NCI-H2029 (cell line): ENCODE measurements at regions not wholly inside any gene's neighbourhood (a gene's known extent, or its start where the extent isn't known, plus 50 kb on each side); places are given as distances from the start of the nearest gene placed in this dataset.
A peak's percentile ranks its signal among the peaks of the same experiment; 100 is the strongest.

Source experiments
- DNase-seq: peaks from one replicate; lab custom pipeline; 2025; lab: John Stamatoyannopoulos, UW

GRCh38 chr2:62302631-62303435 is 106.9 kb downstream of the B3GNT2 start:
- no peak for DNase-seq

GRCh38 chr2:62300925-62301324 is 105.0 kb downstream of the B3GNT2 start:
- no peak for DNase-seq

DNA sequence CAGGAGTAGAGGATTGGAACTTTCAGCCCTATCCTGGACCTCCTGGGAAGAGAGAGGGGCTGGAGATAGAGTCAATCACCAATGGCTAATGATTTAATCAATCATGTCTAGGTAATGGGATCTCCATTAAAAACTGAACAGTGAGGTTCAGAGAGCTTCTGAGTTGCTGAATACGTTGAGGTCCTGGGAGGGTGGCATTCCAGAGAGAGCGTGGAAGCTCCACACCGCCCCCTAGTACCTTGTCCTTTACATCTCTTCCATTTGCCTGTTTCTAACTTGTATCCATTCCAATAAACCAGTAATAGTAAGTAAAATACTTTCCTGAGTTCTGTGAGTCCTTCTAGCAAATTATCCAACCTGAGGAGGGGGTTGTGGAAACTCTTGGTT is 101.7 kb downstream of the B3GNT2 start:
- DNase-seq, result no peak

GRCh38 chr2:62296832-62297623 is 101.1 kb downstream of the B3GNT2 start:
- no peak for DNase-seq

DNA sequence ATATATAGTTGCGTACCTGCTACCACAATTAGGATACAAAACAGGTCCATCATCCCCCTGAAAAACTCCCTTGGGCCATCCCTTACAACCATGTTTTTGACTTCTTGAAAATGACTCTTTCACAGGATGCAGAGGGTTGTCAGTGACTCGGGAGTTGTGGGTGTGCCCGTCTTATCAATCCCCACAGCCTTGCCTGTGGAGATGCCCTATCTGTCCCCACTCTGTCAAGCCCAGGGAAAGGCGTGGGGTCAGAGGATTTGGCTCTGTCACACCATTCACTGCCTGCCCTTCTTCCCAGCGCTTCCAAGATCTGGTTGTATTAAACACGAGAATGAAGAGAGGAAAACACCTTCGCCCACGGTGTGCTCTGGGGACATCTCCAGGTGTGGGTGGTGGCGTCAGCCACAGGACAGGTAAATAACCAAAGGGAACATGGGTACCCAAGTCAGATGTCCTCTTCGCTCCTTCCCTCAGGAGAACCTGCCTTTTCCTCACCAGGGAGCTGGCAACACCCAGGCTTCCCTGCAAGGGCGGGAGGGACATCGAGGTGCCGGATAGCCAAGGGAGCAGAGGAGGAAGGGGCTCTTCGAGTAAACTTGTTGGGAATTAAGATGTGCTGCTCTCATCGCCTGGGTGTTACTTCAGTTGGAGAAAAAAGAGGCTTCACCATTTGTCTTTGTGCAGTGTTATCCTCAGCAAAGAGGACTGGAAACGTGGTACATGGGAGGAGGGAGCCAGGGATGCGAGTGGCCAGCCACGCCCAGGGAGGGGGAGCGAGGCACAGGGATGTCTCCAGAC is 100.3 kb downstream of the B3GNT2 start:
- DNase-seq, result no peak

DNA sequence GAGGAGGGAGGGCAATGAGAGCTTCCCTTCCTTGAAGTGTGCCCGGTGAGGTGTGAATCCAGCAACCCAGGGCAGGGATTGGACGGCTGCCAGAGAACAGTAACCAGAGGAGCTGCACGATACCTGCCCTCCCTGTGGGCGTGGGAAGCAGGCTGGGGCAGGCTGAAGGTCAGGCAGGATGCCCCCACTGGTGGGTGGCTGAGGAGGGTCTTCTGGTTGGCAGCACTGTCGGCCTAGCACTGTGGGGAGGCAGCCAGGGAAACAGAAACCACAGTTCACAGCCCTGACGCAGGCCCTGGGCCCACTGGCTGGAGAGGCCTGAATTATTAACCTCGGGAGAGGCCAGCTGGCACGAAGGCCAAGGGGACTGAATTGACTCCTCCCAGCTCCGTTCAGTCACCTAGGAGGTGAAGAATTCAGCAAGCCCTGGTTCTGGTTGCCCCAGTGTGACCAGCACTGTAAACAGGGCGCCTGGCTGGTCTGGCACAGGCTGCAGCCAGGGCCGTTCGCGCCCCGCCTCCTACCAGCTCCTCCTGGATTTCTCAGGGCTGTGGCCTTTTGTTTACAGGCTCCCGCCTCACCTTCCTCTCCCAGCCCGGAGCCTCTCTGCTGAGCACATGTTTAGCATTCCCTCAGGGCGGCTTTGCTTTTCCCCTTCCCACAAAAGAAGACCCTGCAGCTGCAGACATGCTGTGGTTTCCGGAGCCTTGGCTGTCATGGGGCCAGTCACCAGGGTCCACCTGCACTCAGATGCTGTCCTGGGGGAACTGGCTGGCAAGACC is 97.8 kb downstream of the B3GNT2 start:
- peak; percentile 84 for DNase-seq

DNA sequence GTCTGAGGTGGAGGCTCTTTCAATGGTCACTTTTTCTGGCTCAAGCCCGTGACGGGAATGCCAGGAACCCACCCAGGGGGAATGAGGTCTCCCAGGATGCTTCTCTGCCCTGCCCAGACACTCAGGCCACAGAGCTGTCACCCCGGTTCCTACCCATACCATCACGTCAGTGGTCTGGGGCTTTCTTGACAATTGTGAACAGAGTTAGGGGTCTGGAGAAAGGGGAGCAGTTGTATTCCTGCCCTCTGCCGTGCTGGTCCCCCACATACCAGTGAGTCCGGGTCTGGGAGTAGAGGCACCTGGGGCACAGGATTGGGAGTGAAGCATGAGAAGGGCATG is 97.2 kb downstream of the B3GNT2 start:
- no peak for DNase-seq

- DNase-seq, result peak; percentile 59
Observed at GRCh38 chr2:62292190-62292589, 96.3 kb downstream of the B3GNT2 start.

DNA sequence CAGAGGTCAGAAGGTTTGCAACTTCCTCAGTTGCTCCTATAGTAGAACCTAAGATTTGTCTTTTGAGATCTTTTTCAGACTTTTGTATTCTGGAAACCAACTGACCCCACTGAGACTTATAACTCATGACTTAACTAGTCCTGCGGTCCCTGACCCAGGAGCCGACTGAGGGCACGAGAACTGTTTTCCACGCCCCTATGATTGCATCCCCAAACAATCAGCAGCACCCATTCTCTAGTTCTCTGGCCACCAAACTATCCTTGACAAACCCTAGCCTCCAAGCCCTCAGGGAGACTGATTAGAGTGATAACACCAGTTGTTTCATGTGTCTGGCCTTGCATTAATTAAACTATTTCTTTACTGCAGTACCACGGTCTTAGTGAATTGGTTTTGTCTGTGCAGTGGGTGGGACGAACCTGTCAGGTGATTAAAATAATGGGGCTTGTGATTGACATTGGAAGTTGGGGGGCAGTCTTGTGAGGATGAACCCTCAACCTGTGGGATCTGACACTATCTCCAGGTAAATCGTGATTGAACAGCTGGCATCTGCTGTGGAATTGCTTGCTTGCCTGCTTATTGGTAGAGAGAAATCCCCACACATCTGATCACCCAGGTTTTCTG is 95.7 kb downstream of the B3GNT2 start:
- DNase-seq, result no peak

- no peak for DNase-seq
Observed at GRCh38 chr2:62291052-62291451, 95.1 kb downstream of the B3GNT2 start.

DNA sequence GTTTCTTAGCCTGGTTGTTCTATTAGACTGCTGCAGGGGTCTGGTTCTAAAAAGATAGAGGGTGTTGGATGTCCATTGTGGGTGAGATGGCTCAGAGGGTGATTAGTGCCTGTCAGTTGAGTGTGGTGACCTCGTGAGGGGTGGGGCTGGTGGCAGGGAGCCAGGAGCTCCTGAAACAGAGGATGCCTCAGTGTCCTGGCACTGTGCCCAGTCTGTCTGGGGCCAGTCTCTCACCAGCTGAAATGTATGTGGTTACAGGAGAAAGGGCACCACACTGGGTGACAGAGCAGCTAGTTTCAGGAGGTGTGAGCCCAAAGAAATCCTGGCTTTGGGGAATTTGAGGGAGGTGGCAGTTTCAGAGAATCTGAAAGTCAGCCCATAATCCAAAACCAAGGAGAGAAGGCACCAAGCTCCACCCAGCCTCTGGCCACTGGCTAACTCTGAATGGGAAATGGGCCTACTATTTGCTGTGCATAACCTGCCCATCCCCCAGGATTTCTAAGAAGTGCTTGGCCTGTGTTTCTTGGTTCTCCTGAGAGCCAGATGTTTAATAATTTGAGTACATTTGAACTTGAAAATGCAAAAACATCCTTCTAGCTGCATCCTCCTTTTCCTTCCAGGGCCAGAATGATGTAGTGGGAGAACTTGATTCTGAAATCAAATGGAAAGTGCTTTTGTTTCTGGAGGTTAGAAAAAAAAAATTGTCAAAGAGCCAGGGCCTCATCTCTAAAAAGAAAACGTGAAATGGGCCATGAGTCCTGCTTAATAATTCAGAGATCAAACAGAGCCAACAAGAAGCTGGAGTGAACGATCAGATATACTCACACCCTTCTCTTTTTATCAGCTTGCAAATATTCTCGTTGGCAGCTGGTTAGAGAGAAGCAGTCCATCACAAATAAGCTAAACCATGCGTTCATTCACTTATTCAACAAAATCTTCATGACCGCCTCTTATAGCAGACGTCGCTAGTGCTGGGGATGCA is 92.3 kb downstream of the B3GNT2 start:
- peak; percentile 94 for DNase-seq

DNA sequence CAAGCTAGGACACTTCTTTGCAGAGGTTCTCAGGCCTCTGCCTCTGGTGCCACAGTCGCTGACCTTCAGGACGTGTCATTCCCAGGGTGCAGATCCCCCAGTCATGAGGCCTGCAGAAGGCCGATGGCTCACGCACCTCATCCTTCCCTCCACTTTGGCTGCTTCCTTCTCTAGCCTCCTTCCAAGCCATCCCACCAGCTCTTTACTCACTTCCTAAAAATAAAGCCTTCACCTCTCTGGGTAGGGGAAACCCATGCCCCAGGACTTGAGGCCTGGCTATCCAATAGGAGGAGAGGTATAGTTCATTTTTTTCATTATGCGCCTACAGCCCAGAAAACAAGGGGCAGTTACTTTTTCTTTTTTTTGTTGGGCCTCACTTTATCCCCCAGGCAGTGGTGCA is 91.4 kb downstream of the B3GNT2 start:
- no peak for DNase-seq

GRCh38 chr2:62286089-62286785 is 90.3 kb downstream of the B3GNT2 start:
- no peak for DNase-seq

- DNase-seq, result no peak
Observed at GRCh38 chr2:62284980-62285379, 89.1 kb downstream of the B3GNT2 start.

DNA sequence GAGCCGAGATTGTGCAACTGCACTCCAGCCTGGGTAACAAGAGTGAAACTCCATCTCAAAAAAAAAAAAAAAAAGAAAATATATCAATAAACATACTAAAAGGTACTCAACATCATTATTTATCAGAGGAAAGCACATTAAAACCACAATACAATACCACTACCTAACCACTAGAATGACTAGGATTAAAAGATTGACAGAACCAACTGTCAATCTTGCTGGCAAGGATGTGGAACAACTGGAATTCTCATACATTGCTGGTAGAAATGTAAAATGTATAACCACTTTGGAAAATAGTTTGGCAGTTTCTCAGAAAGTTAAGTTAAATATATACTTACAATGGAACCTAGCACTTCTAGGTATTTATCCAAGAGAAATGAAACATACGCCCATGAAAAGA is 88.6 kb downstream of the B3GNT2 start:
- no peak for DNase-seq

DNA sequence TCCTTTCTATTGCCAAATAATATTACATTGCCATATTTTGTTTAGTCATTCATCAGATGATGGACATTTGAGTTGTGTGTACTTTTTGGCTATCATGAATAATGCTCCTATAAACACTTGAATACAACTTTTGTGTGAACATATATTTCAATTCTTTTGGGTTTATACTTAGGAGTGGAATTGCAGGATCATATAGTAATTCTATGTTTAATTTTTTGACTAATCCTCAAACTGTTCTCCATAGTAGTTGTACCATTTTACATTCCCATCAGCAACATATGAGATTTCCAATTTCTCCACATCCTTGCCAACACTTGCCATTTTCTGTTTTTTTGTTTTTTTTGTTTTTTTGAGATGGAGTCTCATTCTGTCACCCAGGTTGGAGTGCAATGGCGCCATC is 87.2 kb downstream of the B3GNT2 start:
- DNase-seq, result no peak

GRCh38 chr2:62281663-62282062 is 85.7 kb downstream of the B3GNT2 start:
- no peak for DNase-seq

- DNase-seq, result no peak
Observed at GRCh38 chr2:62277688-62278087, 81.8 kb downstream of the B3GNT2 start.
